ENCODE measurements at regions not wholly inside any gene's neighbourhood (a gene's known extent, or its start where the extent isn't known, plus 50 kb on each side); places are given as distances from the start of the nearest gene placed in this dataset.

- Histone ChIP-seq H3K4me3 (replicated peaks in 1 of 3; ENCODE audit: insufficient read depth in 1 of 3, low read depth in 1 of 3, low read length in 3 of 3) (no peak overlapping the region), H3K9me1 (replicated peaks; ENCODE audit: control insufficient read depth, extremely low read depth, insufficient read depth, low read length) (no peaks in the 10 kb centered on the region), H3K27ac (ENCODE audit: insufficient read depth, low read depth, low read length) (no peak overlapping the region), H3K9ac (replicated peaks; ENCODE audit: extremely low read depth, insufficient read depth, low read length) (no peak overlapping the region), H3K79me2 (ENCODE audit: control insufficient read depth, insufficient read depth, low read length) (no peaks in the 10 kb centered on the region), H3K9me3 (replicated peaks; ENCODE audit: control insufficient read depth, insufficient read depth, low read length) (no peaks in the 10 kb centered on the region), H4K20me1 (replicated peaks; ENCODE audit: control insufficient read depth, extremely low read depth, insufficient read depth, low read length) (no peaks in the 10 kb centered on the region), H3K36me3 (ENCODE audit: control insufficient read depth in 2 of 2, extremely low read depth in 1 of 2, insufficient read depth in 2 of 2, low read length in 2 of 2) (no peaks in the 10 kb centered on the region), H3K4me2 (ENCODE audit: insufficient read depth, low read length) (no peak overlapping the region), H3K4me1 (ENCODE audit: control insufficient read depth, extremely low read depth, insufficient read depth, low read length) (no peaks in the 10 kb centered on the region), H2AFZ (ENCODE audit: low read depth, low read length) (no peak overlapping the region), H3K27me3 (ENCODE audit: control insufficient read depth in 2 of 2, insufficient read depth in 2 of 2, low read length in 2 of 2) (no peaks in the 10 kb centered on the region)
- TF ChIP-seq MAX (IDR thresholded peaks at IDR 0.05; ENCODE audit: insufficient read depth, insufficient read length) (no peak), JUN (IDR thresholded peaks at IDR 0.05; ENCODE audit: borderline replicate concordance, insufficient read depth, insufficient read length, low read depth) (no peak), POLR2A (IDR thresholded peaks at IDR 0.05; ENCODE audit: low read depth, low read length) (no peak), POLR2AphosphoS5 (IDR thresholded peaks at IDR 0.05; ENCODE audit: insufficient read depth, low read depth, low read length) (no peak), FOS (IDR thresholded peaks at IDR 0.05; ENCODE audit: borderline replicate concordance, insufficient read depth, low read length) (no peak), EZH2 (IDR thresholded peaks at IDR 0.05; ENCODE audit: borderline replicate concordance, low read depth, low read length, severe bottlenecking) (no peak), CTCF (IDR thresholded peaks at IDR 0.05; ENCODE audit: extremely low read depth in 1 of 2, insufficient read depth in 1 of 2, low read depth in 1 of 2, low read length in 2 of 2) (no peak), MYC (IDR thresholded peaks at IDR 0.05; ENCODE audit: low read depth, low read length) (no peak), GATA2 (IDR thresholded peaks at IDR 0.05; ENCODE audit: insufficient read depth, insufficient read length, low read depth, low read length) (no peak)
- ChIA-PET CTCF (no interaction called here), POLR2A (no interaction called here)
- no peak for DNase-seq (ENCODE audit: low read depth, low spot score)
- dilution Hi-C loops (cut with MboI; ENCODE audit: extremely low pct_ligation_motif_present, low sequenced_read_pairs) (no loop called here), intact Hi-C loops (cut with micrococcal nuclease) (no loop called here)
- no TSS peak for BruUV-seq (replicated peaks)
- no peak for FAIRE-seq
Observed at GRCh38 chr9:79264041-79264440, 307.7 kb upstream of the TLE4 start.
